GM18511 (cell line): ENCODE measurements at regions not wholly inside any gene's neighbourhood (a gene's known extent, or its start where the extent isn't known, plus 50 kb on each side); places are given as distances from the start of the nearest gene placed in this dataset.
"Not testable (repeated sequence)": the region's sequence is repeated elsewhere in the genome, so short reads cannot be mapped to it uniquely, and the experiment has no call there.

Experiments
- ATAC-seq: cut with Tn5 transposase; IDR thresholded peaks from one replicate; pipeline ENCODE4 v1.9.1; 2021; ENCODE audit warnings: mild to moderate bottlenecking, moderate library complexity; ENCODE audit not compliant: unreplicated experiment

DNA sequence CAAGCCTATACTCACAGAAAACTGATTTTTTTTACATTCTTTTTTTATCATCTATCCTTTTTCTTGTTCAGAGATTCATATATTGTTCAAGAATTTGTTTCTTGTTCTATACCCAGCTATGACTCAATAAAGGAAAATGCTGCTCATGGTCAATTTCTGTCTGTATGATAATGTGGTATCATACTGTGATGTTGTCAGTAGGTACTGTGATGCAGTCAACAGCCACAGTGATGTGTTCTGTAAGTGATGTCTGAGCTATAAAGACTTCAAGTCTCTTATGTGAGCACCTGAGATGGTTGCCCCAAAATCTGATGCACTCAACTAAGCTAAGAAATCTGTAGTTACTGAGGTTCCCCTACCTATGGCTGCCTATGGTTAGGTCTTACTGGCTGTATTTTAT, 294.2 kb upstream of the GRIN3A start:
- ATAC-seq = no peak

DNA sequence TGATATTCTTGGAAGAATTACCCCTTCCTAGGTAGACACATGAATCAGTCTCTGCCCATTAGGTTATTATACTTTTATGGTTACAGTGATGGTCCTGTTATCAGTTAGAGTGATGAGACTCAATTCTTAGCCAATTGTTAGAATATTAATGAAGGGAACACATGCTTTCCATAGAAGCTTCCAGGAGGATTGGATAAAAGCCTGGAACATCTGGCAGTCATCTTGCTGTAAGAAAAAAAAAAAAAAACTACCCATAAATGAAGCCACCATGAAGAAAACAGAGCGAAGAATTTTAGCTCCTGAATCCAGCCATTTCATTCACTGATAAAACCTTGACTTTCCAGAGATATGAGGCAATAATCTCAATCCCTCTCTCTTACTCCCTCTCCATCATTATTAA, 262.5 kb upstream of the GRIN3A start:
- no peak for ATAC-seq

DNA sequence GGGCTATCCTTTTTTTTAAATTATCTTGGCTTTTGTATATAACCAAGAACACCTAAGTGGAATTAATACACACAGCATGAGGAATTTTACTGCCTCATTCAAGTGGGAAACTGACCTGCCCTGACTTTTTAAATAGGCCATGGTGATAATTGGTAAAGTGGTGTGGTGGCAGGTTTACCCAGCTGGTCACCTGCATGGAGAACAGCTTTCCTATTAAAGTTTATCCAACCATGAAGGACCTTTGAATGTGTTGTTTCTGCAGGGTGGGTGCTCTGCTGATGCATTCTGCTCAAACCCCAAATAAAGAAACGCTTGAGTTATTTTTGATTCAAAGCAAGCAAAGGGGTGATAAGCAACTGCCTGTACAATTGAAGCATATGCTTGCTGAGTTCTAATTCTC, 261.0 kb upstream of the GRIN3A start:
- no peak for ATAC-seq

DNA sequence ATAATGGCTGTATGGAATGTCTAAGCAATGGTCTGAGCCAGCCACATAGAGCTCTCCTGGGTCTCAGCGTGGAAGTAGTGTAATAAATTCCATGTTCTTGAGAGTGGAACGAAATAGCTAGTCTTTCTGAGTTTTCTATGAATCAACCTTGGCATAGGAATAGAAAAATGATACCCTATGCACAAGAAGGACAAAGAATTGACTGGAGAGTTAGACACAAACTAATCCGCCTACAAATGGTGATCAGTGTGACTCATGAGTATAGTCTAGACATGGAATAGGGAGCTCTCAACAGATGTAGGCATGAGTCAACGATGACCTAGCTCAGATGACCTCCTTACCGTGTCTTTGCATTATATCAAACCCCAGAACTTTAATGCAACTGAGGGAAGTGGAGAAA, 256.8 kb upstream of the GRIN3A start:
- ATAC-seq = no peak

DNA sequence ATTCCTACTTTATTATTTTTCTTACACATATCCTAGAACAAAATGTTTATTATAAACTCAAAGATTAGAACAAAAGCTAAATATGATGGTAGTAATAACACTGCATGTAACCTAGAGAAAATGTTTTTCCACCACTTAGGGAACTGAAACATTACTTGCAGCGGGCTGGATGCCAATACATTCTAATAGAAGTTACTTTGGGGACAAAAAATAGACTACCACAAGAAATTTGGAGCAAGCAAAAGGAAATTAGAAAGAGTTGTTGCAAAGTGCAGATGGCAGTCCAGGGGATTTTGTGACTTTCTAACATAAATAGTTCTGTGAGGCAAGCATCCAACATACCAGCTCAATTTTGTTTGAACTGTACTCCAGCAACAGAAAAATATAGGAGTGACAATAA, 255.3 kb upstream of the GRIN3A start:
- ATAC-seq = no peak

DNA sequence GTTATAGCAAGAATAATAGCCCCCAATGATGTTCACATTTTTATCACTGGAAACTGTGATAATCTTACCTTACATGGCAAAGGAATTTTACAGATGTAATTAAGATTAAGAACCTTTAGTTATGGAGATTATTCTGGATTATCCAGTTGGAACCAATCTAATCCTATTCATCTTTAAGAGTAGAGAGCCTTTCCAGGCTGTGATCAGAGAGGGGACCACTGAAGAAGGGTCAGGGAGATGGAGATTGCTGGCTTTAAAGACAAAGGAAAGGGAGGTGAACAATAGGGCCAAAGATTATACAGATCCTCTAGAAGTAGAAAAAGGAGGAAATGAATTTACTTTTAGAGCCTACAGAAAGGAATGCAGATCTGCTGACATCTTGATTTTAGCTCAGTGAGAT, 253.5 kb upstream of the GRIN3A start:
- ATAC-seq = no peak

DNA sequence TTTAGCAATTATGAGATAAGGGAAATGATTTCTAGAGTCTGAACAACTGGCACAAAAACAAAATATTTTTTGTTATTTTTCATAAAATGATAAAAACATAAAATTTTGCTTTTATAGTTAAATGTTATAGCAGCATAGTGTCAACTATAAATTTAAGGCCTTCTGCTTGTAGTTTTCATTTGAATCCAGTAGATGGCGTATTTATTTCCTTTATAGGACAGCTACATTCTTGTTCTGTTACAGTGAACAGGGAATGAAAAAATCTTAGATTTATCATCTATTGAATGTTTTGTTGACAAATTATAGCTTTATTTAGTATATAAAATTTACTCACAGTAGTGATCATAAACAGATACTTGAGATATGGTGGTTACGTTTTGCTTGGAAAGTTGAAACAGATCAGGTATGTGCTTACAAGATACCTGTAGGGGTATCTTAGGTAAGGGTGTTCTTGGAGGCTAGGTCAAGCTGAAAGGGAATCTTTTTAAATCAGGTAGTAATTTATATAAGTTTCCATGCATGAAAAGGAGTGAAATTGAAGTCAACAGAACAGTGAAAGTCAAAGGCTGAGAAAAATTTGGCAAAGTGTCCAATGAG, 239.3 kb upstream of the GRIN3A start:
- ATAC-seq = peak; percentile 78

DNA sequence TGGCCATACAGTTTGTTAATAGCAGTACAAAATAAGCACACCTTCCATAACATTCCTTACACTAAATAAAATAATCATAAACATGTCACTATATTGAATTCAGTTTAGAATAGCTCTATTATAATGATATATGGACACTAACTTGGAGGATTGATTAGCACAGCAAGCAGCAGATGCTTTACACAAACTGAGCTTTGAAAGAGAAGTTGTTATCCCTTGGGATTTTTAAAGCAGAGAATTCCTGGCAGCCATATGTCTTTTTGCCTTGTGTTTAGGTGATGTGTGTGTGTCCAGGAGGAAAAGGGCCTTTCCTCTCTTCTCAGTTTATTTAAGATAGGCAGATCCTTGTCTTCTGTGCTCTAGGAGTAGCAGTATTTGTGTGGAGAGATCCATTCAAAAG, 232.2 kb upstream of the GRIN3A start:
- ATAC-seq = no peak

DNA sequence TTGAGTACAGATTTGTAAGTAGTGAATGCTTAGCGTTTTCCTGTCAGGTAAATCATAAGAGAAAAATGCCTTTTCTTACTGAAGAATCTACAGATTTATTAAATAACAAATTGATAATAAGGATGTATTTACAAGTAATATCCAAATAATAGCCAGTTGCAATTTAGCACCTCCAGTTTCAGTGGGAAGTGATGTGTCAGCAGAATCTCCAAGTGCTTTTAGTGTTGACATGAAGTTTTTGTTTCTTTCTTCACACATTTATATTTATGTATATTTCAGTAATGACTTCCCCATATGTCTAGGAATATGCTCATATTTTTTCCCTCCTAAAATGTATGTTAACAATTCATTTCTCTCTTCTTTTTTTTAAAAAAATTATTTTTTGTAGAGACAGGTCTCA, 229.9 kb upstream of the GRIN3A start:
- ATAC-seq = no peak

DNA sequence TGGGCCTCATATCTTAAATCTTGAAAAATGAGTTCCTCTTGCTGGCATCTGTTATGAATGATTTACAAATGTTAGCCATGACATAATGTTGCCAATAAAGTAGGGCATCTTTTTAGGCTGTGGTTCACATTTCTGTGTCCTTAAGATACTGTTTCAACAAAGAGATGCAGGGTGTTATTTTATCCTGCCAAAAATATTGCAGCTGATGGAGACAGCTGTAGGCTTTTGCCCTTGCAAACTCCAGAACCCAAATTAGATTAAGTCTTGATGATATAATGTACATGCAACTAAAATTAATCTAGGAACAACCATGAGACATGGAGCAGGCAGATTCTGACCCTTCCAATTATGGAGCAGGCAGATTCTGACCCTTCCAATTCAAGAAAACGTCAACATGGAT, 228.2 kb upstream of the GRIN3A start:
- no peak for ATAC-seq

DNA sequence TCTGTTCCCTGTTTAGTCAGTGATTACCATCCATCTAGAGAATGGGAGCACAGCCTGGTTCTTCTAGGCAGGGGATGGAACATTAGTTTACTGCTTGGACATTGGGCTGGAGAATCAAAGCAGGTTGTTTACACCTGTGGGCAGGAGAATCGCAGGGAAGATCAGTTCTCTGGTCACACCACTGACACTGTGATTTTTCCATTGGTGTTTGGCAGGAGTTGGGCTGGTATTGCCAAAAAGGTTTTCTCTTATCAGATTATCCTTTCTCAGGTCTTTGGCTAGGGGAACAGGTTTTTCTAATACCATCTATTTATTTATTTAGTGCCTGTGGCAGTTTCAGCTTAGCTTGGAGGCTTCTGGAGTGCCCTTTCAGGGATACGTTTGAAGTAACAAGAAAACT, 219.3 kb upstream of the GRIN3A start:
- no peak for ATAC-seq

DNA sequence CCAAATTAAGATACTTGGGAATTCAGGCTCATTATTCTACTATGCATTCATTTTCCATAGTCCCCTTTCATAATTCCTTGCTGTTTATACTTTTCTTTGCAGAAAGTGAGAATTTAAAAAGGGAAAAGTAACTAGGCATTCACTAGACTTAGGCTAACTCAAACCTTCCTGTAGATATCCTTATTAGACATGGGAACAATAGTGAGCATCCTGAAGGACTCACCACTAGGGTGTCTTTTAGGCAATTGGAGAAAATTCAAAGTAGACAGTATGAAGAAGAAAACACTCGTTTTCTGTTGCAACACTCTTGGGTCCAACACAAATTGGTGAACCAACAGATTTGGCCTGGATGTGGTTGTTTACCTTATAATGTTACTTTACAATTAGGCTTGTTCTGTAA, 213.2 kb upstream of the GRIN3A start:
- ATAC-seq = no peak

DNA sequence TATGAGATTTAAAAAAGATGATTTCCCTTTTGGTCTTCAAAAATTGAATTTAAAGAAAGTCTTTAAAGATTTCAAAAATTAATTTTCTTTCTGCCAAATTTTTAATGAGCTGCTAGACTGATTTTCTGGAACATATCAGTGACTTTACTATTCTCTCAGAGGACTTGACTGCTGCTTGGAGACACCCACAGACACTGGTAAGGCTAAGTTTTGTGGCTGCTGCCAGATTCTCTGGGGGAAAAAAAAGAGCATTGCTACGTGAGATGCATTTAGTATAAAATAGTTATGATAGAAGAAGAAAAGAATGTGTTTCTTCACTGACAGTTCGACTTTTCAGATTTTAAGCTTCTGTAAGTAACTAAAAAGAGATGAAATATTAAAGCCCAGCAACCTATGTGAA, 193.3 kb upstream of the GRIN3A start:
- ATAC-seq = no peak

DNA sequence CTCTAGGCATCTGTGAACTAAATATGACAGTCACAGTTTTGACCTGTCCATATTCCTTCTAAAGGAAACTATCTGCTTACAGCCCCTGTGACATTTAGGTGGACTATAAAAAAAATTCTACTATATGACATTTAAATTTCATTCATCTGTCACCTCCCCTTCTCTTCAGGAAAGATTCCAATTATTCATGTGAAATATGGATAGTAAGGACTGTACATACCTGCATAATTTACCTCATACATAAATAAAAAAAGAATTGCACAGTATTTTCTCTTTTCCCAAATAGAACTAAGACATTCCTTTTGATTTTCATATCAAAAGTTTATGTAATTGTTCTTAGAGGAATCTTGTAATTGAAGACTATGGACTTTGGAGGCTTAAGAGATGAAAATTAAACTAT, 192.3 kb upstream of the GRIN3A start:
- ATAC-seq = no peak

DNA sequence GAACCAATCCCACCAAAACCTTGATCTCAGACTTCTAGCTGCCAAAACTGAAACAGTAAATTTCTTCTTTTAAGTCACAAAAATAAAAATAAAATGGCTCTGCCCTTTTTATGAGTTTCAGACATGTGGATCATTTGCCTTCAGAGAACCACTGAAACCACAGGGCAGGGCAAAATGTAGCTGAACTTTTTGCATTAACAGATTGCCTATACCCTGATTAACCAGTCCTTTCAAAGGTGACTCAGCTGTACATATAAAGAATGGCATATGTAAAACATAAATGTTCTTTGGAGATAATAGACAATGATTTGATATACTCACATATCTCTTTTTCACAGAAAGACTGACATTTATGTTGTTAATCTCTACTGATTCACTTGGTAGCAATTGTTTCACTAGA, 187.1 kb upstream of the GRIN3A start:
- ATAC-seq = no peak

DNA sequence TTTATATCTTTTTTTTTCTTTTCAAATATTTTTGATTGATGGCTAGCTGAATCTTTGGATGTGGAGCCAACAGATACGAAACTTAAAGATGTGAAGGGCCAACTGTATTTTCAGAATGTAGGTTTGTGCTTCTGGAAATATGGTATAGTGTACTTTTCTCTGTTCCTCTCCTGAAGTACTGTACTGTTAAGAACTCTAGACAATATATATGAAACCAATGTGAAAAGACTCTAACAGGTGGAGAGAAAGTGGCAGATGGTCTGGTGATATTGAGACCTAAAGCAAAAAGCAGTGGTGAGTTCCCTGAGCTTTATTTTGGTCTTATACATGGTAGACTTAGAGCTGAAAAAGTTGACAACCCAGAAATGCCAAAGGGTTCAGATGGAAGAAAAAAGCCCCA, 185.0 kb upstream of the GRIN3A start:
- ATAC-seq = no peak

DNA sequence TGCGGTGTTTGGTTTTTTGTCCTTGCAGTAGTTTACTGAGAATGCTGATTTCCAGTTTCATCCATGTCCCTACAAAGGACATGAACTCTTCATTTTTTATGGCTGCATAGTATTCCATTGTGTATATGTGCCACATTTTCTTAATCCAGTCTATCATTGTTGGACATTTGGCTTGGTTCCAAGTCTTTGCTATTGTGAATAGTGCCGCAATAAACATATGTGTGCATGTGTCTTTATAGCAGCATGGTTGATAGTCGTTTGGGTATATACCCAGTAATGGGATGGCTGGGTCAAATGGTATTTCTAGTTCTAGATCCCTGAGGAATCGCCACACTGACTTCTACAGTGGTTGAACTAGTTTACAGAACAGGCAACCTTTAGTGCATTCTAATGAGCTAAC, 178.5 kb upstream of the GRIN3A start:
- ATAC-seq = not testable (repeated sequence)

DNA sequence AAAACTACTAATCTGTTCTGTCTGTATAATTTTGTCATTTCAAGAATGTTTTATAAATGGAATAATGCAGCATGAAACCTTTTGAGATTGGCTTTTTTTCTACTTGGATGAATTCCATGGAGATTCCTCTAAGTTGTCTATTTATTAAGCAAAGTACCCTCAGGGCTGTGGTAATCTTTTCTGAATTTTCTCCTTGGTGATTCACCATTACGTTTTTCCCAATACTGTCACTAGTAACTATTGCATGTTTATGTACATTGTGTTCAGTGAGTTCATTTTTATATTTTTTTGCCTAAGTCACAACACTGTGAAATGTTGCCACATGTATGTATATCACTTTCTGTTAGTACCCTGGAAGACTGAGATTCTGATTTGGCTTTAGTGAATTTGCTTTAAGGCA, 177.0 kb upstream of the GRIN3A start:
- no peak for ATAC-seq

DNA sequence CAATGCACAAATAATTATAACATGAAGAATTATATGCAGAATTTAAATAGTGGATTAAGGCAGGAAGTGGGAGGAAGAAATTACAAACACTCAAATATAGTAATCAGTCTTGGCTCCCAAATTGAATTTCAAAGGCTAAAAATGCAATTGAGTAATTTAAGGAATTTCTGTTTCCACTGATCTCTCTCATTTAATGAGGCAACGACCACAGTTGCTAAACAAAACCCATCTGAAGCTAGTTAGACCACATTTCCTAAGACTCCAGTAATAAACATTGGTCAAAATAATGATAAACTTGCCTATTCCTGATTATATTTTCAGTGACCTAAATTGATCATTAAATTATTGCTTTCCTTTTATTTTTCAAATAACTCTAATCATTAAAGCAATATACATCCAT, 174.3 kb upstream of the GRIN3A start:
- ATAC-seq = no peak

DNA sequence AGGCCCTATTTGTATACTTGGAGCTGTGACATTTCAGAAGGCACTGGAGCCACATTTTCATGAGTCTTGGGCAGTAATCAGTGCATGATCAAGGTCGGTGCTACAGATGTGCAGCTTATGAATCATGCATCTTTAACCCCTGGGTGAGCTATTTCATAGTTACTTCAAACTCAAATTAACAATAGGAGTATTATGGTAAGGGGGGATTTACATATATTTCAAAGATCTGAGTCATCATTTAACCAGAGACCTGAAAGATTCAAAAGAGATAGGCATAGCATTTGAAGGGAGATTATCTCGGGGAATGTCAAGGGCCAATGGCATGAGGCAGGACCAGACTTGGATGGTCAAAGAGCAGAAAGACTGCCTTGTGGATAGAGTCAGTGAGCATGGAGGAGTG, 169.0 kb upstream of the GRIN3A start:
- no peak for ATAC-seq

DNA sequence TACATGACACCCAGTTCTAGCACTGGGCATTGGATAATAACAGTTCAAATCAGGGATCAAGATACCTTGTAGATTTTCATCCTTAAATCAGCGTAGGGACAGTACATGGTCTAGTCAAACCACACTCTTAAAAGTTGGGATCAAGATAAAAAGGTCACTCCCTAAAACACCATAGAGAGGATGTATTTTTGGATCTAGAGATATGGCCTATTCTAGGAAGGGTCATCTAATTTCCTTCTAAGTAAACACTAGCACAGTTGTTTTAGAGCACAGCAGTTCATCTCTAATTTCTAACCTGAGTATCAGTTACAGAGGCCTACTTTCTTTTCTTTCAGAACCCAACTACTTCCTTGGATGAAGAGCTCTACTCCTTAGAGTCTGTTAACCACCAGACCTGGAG, 166.4 kb upstream of the GRIN3A start:
- no peak for ATAC-seq

DNA sequence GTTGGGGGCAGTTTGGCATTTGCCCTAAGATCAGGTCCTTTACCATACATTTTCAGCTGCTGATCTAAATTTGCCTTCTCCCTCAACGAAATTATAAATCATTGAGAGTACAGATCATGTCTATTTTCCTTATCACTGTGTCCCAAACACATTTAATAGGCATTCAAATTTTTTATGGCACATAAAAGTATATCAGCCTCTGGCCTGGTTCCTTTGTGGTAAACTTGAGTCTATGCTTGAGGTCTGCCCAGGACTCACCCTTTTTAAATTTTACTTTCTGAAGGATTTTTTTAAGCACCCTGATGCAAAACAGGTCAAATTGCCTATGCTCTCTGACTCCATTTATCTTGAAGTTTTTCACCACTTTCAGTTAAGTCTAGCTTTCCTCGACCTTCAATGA, 163.6 kb upstream of the GRIN3A start:
- no peak for ATAC-seq

DNA sequence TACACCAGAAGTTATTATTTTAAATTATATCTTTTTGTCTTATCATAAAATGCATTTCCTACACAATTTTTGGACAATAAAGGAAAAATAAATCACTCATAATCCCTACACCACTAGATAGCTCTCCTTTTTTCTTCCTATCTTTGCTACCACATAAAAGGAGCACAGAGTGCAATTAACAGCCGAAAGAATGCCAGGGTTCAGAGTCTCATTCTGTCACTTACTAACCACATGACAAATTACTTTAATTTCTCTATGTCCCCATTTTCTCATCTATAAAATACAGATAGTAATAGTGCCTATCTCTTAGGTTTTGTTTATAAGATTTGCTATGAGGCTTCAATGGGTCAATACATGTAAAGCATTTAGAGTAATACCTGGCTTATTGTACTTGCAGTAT, 158.7 kb upstream of the GRIN3A start:
- ATAC-seq = no peak
